ENCODE measurements at regions not wholly inside any gene's neighbourhood (a gene's known extent, or its start where the extent isn't known, plus 50 kb on each side); places are given as distances from the start of the nearest gene placed in this dataset.
A peak's percentile ranks its signal among the peaks of the same experiment; 100 is the strongest.

GRCh38 chr6:105573556-105573955 lies 170.7 kb upstream of the PREP start:
- no peak for DNase-seq (ENCODE audit: low read depth)

GRCh38 chr6:105573138-105573537 lies 170.3 kb upstream of the PREP start:
- no peak for DNase-seq (ENCODE audit: low read depth)

- no peak for DNase-seq (ENCODE audit: low read depth)
Observed at GRCh38 chr6:105570416-105570815, 167.5 kb upstream of the PREP start.

GRCh38 chr6:105569706-105570105 lies 166.8 kb upstream of the PREP start:
- DNase-seq (ENCODE audit: low read depth): no peak

GRCh38 chr6:105568751-105569150 lies 165.9 kb upstream of the PREP start:
- DNase-seq (ENCODE audit: low read depth): no peak

GRCh38 chr6:105568142-105568541 lies 165.3 kb upstream of the PREP start:
- no peak for DNase-seq (ENCODE audit: low read depth)

- no peak for DNase-seq (ENCODE audit: low read depth)
Observed at GRCh38 chr6:105567140-105567539, 164.3 kb upstream of the PREP start.

GRCh38 chr6:105566503-105566902 lies 163.6 kb upstream of the PREP start:
- no peak for DNase-seq (ENCODE audit: low read depth)

GRCh38 chr6:105564121-105564902 lies 161.4 kb upstream of the PREP start:
- DNase-seq (ENCODE audit: low read depth): no peak

- DNase-seq (ENCODE audit: low read depth): no peak
Observed at GRCh38 chr6:105562027-105562426, 159.1 kb upstream of the PREP start.

- no peak for DNase-seq (ENCODE audit: low read depth)
Observed at GRCh38 chr6:105561486-105561885, 158.6 kb upstream of the PREP start.

- peak; percentile 3 for DNase-seq (ENCODE audit: low read depth)
Observed at GRCh38 chr6:105560611-105561066, 157.8 kb upstream of the PREP start.

- DNase-seq (ENCODE audit: low read depth): no peak
Observed at GRCh38 chr6:105557291-105557690, 154.4 kb upstream of the PREP start.

- DNase-seq (ENCODE audit: low read depth): no peak
Observed at GRCh38 chr6:105553171-105553570, 150.3 kb upstream of the PREP start.

GRCh38 chr6:105550955-105551620 lies 148.2 kb upstream of the PREP start:
- no peak for DNase-seq (ENCODE audit: low read depth)

- DNase-seq (ENCODE audit: low read depth): no peak
Observed at GRCh38 chr6:105546754-105547153, 143.9 kb upstream of the PREP start.

GRCh38 chr6:105545947-105546731 lies 143.3 kb upstream of the PREP start:
- DNase-seq (ENCODE audit: low read depth): no peak

- no peak for DNase-seq (ENCODE audit: low read depth)
Observed at GRCh38 chr6:105545228-105545920, 142.5 kb upstream of the PREP start.

- no peak for DNase-seq (ENCODE audit: low read depth)
Observed at GRCh38 chr6:105539911-105540310, 137.0 kb upstream of the PREP start.

- no peak for DNase-seq (ENCODE audit: low read depth)
Observed at GRCh38 chr6:105537981-105538578, 135.2 kb upstream of the PREP start.

GRCh38 chr6:105536961-105537360 lies 134.1 kb upstream of the PREP start:
- no peak for DNase-seq (ENCODE audit: low read depth)

GRCh38 chr6:105533301-105533700 lies 130.4 kb upstream of the PREP start:
- no peak for DNase-seq (ENCODE audit: low read depth)

Data from activated T-cell treated with anti-CD3 and anti-CD28 coated beads for 48 hours (primary cell).